ENCODE measurements at regions not wholly inside any gene's neighbourhood (a gene's known extent, or its start where the extent isn't known, plus 50 kb on each side); places are given as distances from the start of the nearest gene placed in this dataset.
A peak's percentile ranks its signal among the peaks of the same experiment; 100 is the strongest.

- ChIA-PET POLR2A (no interaction called here), CTCF (no interaction called here), RAD21 (ENCODE audit: low non-redundant PET in 1 of 2, low total read pairs in 2 of 2, uncharacterized antibody in 2 of 2, unreplicated experiment in 2 of 2) (no interaction called here)
- Histone ChIP-seq H3K27me3 (ENCODE audit: insufficient read depth, low read length) (no peaks in the 10 kb centered on the region), H3K9me2 (ENCODE audit: insufficient read depth) (no peaks in the 10 kb centered on the region), H3K9me3 (ENCODE audit: control insufficient read depth in 1 of 2, insufficient read depth in 1 of 2, low read depth in 1 of 2, low read length in 2 of 2) (no peaks in the 10 kb centered on the region), H3K27ac (ENCODE audit: low read depth, low read length) (no peak overlapping the region), H3K36me3 (ENCODE audit: control insufficient read depth in 1 of 2, insufficient read depth in 2 of 2, low read length in 2 of 2) (no peaks in the 10 kb centered on the region), H3K4me1 (ENCODE audit: control insufficient read depth in 1 of 2, insufficient read depth in 2 of 2, low read length in 2 of 2) (no peaks in the 10 kb centered on the region; a peak in 1 of 4 replicates), H2AFZ (ENCODE audit: low read depth, low read length, poor library complexity, severe bottlenecking) (peak overlapping the region; percentile 13), H3K79me2 (ENCODE audit: insufficient read depth, low read length) (no peaks in the 10 kb centered on the region), H3K4me3 (replicated peaks in 1 of 2; ENCODE audit: low read depth in 1 of 2, low read length in 2 of 2) (no peak overlapping the region), H3K4me2 (ENCODE audit: low read length) (no peak overlapping the region), H4K20me1 (ENCODE audit: insufficient read depth) (no peaks in the 10 kb centered on the region), H3K9ac (ENCODE audit: low read length) (no peak overlapping the region)
- no peak for TF ChIP-seq EGR1 (IDR thresholded peaks at IDR 0.05; ENCODE audit: low read depth)
- BruUV-seq (replicated peaks), result no TSS peak
- intact Hi-C loops (cut with micrococcal nuclease), result no loop called here
- ATAC-seq (no peak), DNase-seq (ENCODE audit: low read depth, low spot score) (no peak)
Measured at GRCh38 chr5:104494083-104494482, 931.5 kb upstream of the NUDT12 start.

- intact Hi-C loops (cut with micrococcal nuclease), result no loop called here
- Histone ChIP-seq H3K27me3 (ENCODE audit: insufficient read depth, low read length) (no peaks in the 10 kb centered on the region), H3K79me2 (ENCODE audit: insufficient read depth, low read length) (no peaks in the 10 kb centered on the region), H3K4me2 (ENCODE audit: low read length) (no peak overlapping the region), H3K4me3 (replicated peaks in 1 of 2; ENCODE audit: low read depth in 1 of 2, low read length in 2 of 2) (no peak overlapping the region), H3K36me3 (ENCODE audit: control insufficient read depth in 1 of 2, insufficient read depth in 2 of 2, low read length in 2 of 2) (no peaks in the 10 kb centered on the region), H3K4me1 (ENCODE audit: control insufficient read depth in 1 of 2, insufficient read depth in 2 of 2, low read length in 2 of 2) (no peaks in the 10 kb centered on the region), H3K9me3 (ENCODE audit: control insufficient read depth in 1 of 2, insufficient read depth in 1 of 2, low read depth in 1 of 2, low read length in 2 of 2) (peaks cover 8 to 10% of the 10 kb centered on the region in 2 experiments; a peak in 3 of 4 replicates), H2AFZ (ENCODE audit: low read depth, low read length, poor library complexity, severe bottlenecking) (no peak overlapping the region), H4K20me1 (ENCODE audit: insufficient read depth) (no peaks in the 10 kb centered on the region), H3K27ac (ENCODE audit: low read depth, low read length) (no peak overlapping the region), H3K9me2 (ENCODE audit: insufficient read depth) (no peaks in the 10 kb centered on the region), H3K9ac (ENCODE audit: low read length) (no peak overlapping the region)
- TF ChIP-seq ZFX (IDR thresholded peaks at IDR 0.05), result no peak
- TF ChIP-seq RAD21 (IDR thresholded peaks at IDR 0.05; ENCODE audit: low read depth), result no peak
- no peak for TF ChIP-seq JUND (IDR thresholded peaks at IDR 0.05)
- TF ChIP-seq TCF7L2 (IDR thresholded peaks at IDR 0.05; ENCODE audit: borderline replicate concordance, extremely low read depth, insufficient read depth, insufficient read length), result no peak
- no peak for TF ChIP-seq REST (IDR thresholded peaks at IDR 0.05; ENCODE audit: low read depth)
- TF ChIP-seq ZNF274 (IDR thresholded peaks at IDR 0.05; ENCODE audit: low read depth, low read length), result no peak
- no peak for TF ChIP-seq POLR2AphosphoS5 (IDR thresholded peaks at IDR 0.05; ENCODE audit: low read depth, low read length)
- no peak for TF ChIP-seq FOSL1 (IDR thresholded peaks at IDR 0.05; ENCODE audit: low read depth)
- no peak for TF ChIP-seq EZH2phosphoT487 (IDR thresholded peaks at IDR 0.05; ENCODE audit: borderline replicate concordance)
- ChIA-PET RAD21 (ENCODE audit: low non-redundant PET in 1 of 2, low total read pairs in 2 of 2, uncharacterized antibody in 2 of 2, unreplicated experiment in 2 of 2) (no interaction called here), CTCF (no interaction called here), POLR2A (no interaction called here)
- ATAC-seq (no peak), DNase-seq (ENCODE audit: low read depth, low spot score) (no peak)
- no TSS peak for BruUV-seq (replicated peaks)
Measured at GRCh38 chr5:104472811-104473210, 910.2 kb upstream of the NUDT12 start.

Measured in HCT116 (cell line).